Kidney capillary endothelial cell (primary cell): ENCODE measurements at regions not wholly inside any gene's neighbourhood (a gene's known extent, or its start where the extent isn't known, plus 50 kb on each side); places are given as distances from the start of the nearest gene placed in this dataset.
"Not testable (repeated sequence)": the region's sequence is repeated elsewhere in the genome, so short reads cannot be mapped to it uniquely, and the experiment has no call there.

ENCODE experiments used
- DNase-seq: peaks from one replicate; pipeline ENCODE4 v3.0.0-alpha.2; 2018; ENCODE audit warnings: low spot score

DNA sequence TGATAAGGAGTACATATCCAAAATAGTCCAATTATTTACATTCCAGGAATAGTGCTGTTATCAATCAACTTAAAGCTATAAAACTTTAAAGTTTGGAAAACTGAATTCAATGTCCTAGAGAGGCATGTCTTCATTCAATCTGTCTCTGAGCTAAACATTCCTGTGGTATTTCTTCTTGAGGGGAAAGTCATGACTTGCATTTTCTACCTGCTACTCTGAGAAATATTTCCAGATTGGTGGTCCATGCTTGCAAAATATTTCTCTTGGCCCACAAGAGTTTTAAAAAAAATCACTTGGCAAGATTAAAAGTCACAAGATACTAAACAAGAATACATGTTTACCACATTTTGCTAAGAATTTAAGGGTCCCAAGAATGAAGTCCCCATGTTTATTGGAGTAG is 63.6 kb upstream of the HGF start:
- DNase-seq = no peak

DNA sequence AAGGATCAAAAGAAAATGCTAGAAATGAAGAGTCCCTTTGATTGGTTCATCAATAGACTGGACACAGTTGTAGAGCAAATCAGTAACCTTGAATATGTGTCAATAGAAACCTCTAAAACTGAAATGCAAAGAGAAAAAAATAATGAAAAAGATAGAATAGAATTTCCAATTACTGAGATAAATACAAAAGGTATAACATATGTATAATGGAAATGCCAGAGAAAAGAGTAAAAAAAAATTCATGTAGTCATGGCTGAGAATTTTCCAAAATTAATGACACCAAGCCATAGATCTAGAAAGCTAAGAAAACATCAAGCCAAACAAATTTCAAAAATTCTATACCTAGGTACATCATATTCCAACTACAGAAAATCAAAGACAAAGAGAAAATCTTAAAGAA is 62.0 kb upstream of the HGF start:
- DNase-seq = no peak

- DNase-seq = not testable (repeated sequence)
Measured at GRCh38 chr7:81829511-81829910, 59.7 kb upstream of the HGF start.

DNA sequence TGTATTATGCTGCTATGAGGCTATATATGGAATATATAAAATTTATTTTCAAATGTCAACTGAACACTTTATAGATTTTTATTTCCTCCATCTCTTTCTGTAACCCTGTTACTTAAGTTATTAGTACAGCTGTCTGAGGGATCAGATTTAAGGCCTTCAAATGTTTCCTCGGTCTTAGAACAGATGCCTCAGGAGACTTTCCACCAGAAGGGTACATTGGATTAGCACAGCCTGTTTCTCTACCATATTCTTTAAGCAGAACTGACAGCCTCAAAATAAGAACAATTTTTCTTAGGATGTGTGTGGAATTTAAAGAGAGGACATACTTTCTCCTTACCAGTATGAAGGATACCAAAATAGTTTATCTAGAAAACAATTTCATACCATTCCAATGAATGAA is 53.0 kb upstream of the HGF start:
- no peak for DNase-seq

DNA sequence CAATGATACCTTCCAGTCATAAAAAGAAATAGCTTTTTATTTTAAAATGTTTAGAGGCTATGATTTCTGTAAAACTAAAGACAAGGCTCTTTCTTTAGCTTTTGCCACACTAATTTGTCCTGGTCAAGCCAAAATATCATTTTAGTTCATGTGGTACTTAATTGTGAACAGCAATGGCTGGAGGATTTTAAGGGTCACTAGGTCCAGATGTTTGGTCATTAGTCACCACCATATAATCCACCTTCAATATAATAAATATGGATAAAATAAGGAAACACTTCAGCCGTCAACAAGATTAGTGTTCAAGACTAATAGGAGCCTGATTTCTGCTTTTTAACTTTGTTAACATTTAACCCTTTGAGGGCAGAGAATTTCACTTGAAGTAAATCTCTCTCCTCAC is 50.0 kb upstream of the HGF start:
- DNase-seq = no peak
